Aorta (tissue), 5 donors: ENCODE measurements at regions not wholly inside any gene's neighbourhood (a gene's known extent, or its start where the extent isn't known, plus 50 kb on each side); places are given as distances from the start of the nearest gene placed in this dataset.

Source experiments
- ATAC-seq: fragments of 200-7000 bp; cut with Tn5 transposase; one replicate; pipeline ENCODE4 v1.9.1; 2022; ENCODE audit warnings: moderate library complexity; ENCODE audit not compliant: low FRiP score
- DNase-seq, 2 donors: peaks; one replicate each; pipeline ENCODE4 v3.0.0-alpha.2; 2020
- H3K27ac ChIP-seq, 2 donors: one replicate each; pipeline ENCODE4 v1.5.1; 2013; ENCODE audit warnings: low read length in 2 of 2, mild to moderate bottlenecking in 2 of 2, moderate library complexity in 2 of 2, control low read depth in 1 of 2, inconsistent platforms in 1 of 2, low read depth in 1 of 2
- H3K27me3 ChIP-seq, 2 donors: one replicate each; pipeline ENCODE4 v1.6.1; 2013; ENCODE audit warnings: control low read depth in 1 of 2, low read length in 1 of 2, mild to moderate bottlenecking in 1 of 2, moderate library complexity in 1 of 2; ENCODE audit not compliant: insufficient read depth in 2 of 2, control insufficient read depth in 1 of 2
- H3K36me3 ChIP-seq, 2 donors: one replicate each; pipeline ENCODE4 v1.6.1; 2013; ENCODE audit warnings: control low read depth in 1 of 2, low read length in 1 of 2, mild to moderate bottlenecking in 1 of 2; ENCODE audit not compliant: insufficient read depth in 2 of 2, control insufficient read depth in 1 of 2
- H3K4me1 ChIP-seq, 2 donors: one replicate each; pipeline ENCODE4 v1.6.1; 2013; ENCODE audit warnings: low read length in 2 of 2, control low read depth in 1 of 2, mild to moderate bottlenecking in 1 of 2, moderate library complexity in 1 of 2; ENCODE audit not compliant: insufficient read depth in 2 of 2, control insufficient read depth in 1 of 2
- H3K4me3 ChIP-seq, 2 donors: one replicate each; pipeline ENCODE4 v1.5.1; 2013; ENCODE audit warnings: low read length in 2 of 2, control low read depth in 1 of 2, mild to moderate bottlenecking in 1 of 2
- H3K9me3 ChIP-seq: one replicate; pipeline ENCODE4 v1.6.1; 2013; ENCODE audit warnings: mild to moderate bottlenecking, low read length; ENCODE audit not compliant: control insufficient read depth
- WGBS, 2 donors: extraction: QIAGEN DNeasy Blood & Tissue Kit; methylation state at CpG; one replicate each; pipeline ENCODE4 v1.1.7; 2013; 5-methylcytosine and 5-hydroxymethylcytosine counted together
- intact Hi-C, 2 donors: fragments of 100-400 bp; cut with DNase I; formaldehyde crosslinking; loops; one replicate each; pipeline versions ENCODE4 v1.14.2 to v1.15.0; 2022
- donor health status: healthy with polysubstance abuse.
- donor health status: Bipolar disorder and iron deficiency.
- donor health status: DM: no; HTN: no; CAD: no.
- donor health status: DM: no; HTN: no; CAD: no.
- donor health status: DM: yes; HTN: yes; CAD: no.

- ATAC-seq (no peak), DNase-seq (no peak)
- Histone ChIP-seq H3K4me3 (no peak overlapping the region), H3K36me3 (no peaks in the 10 kb centered on the region), H3K9me3 (no peaks in the 10 kb centered on the region), H3K27ac (no peak overlapping the region), H3K27me3 (no peaks in the 10 kb centered on the region), H3K4me1 (no peaks in the 10 kb centered on the region)
- WGBS, 2 donors: 63 to 72% methylated on average over 3 of the region's 3 CpGs
- intact Hi-C loops: no loop called here
Measured at GRCh38 chrX:36436361-36436760, 516.8 kb downstream of the CFAP47 start.

DNA sequence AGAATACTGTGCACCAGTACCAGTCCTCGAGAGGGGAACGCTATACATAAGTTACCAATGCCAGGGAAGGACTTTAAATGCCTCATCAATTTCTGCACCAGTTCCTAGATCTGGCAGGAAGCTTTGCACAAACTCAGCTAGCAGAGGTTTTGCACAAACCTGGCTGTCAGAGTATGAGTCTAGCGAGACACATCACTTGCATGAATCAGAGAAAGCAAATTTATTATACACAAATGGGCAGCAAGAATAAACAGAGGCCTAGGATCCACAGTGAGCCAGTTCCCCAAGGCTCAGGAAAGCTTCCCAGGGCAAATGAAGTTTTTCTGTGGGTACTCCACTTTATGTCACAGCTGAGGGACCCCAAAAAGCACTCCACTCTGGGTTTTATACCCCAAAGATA, 523.5 kb downstream of the CFAP47 start:
- ATAC-seq: no peak
- no peaks in the 10 kb centered on the region for H3K27me3 ChIP-seq
- H3K27ac ChIP-seq: no peak overlapping the region
- H3K4me3 ChIP-seq: no peak overlapping the region
- intact Hi-C loops: no loop called here
- no peaks in the 10 kb centered on the region for H3K36me3 ChIP-seq
- H3K9me3 ChIP-seq: no peaks in the 10 kb centered on the region
- no peak for DNase-seq
- H3K4me1 ChIP-seq: no peaks in the 10 kb centered on the region
- WGBS, 2 donors: 62 to 66% methylated on average over 3 of the region's 3 CpGs

GRCh38 chrX:36445566-36445965, 526.0 kb downstream of the CFAP47 start:
- 38 to 65% methylated on average over 1 of the region's 1 CpG for WGBS, 2 donors
- H3K36me3 ChIP-seq: no peaks in the 10 kb centered on the region
- H3K27me3 ChIP-seq: no peaks in the 10 kb centered on the region
- DNase-seq: no peak
- no peak for ATAC-seq
- H3K9me3 ChIP-seq: peaks cover 3% of the 10 kb centered on the region
- no peaks in the 10 kb centered on the region for H3K4me1 ChIP-seq
- intact Hi-C loops: no loop called here
- no peak overlapping the region for H3K4me3 ChIP-seq
- no peak overlapping the region for H3K27ac ChIP-seq

DNA sequence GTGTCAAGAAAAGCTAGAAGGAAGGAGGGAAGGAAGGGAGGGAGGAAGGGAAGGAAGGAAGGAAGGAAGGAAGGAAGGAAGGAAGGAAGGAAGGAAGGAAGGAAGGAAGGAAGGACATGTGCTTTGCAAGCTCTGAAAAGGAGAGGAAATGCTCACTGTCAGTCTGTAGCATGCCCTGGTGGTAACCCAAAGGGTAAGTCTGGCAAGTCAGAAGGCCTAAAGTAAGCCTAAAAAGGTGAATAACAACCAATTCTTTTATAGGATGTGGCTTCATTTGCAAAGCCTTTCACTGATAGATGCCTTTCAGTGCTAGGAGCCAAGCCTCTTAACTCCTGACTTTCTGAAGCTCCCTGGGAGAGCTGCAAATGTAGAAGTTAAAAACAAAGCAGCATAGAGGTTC, 542.6 kb downstream of the CFAP47 start:
- H3K27me3 ChIP-seq: no peaks in the 10 kb centered on the region
- no peaks in the 10 kb centered on the region for H3K36me3 ChIP-seq
- no peak overlapping the region for H3K27ac ChIP-seq
- ATAC-seq (no peak), DNase-seq (no peak)
- intact Hi-C loops: no loop called here
- H3K4me1 ChIP-seq: no peaks in the 10 kb centered on the region
- H3K9me3 ChIP-seq: no peaks in the 10 kb centered on the region
- no peak overlapping the region for H3K4me3 ChIP-seq

DNA sequence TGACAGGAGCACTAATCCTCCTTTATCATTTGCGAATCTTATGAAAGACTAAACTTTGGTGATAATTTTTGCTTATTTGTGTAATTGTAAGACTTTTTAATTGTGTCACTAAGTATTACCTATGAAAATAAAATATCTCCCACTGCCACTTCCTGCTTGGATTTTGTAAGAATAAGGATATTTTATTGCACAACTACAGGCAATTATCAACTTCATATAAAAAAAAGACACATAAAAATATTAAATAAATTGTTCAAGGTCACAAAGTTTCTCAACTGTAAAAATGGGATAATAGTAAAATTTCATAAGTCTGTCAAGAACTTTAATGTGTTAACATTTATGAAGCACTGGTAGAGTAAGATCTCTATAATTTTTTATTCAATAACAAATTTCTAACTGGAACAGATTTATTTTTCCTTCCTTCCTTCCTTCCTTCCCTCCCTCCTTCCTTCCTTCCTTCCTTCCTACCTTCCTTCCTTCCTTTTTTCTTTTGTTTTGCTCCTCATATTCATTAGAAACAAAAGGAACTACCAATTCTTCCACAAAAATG, 527.6 kb upstream of the FAM47C start:
- H3K9me3 ChIP-seq: no peaks in the 10 kb centered on the region
- H3K4me1 ChIP-seq: no peaks in the 10 kb centered on the region
- 75 to 89% methylated on average over 1 of the region's 1 CpG for WGBS, 2 donors
- no peak overlapping the region for H3K4me3 ChIP-seq
- intact Hi-C loops: no loop called here
- H3K27me3 ChIP-seq: no peaks in the 10 kb centered on the region
- ATAC-seq (no peak), DNase-seq (no peak)
- no peaks in the 10 kb centered on the region for H3K36me3 ChIP-seq
- H3K27ac ChIP-seq: no peak overlapping the region

GRCh38 chrX:36501169-36501702, 506.9 kb upstream of the FAM47C start:
- H3K4me1 ChIP-seq: no peaks in the 10 kb centered on the region
- ATAC-seq: no peak
- H3K36me3 ChIP-seq: no peaks in the 10 kb centered on the region
- H3K27me3 ChIP-seq: no peaks in the 10 kb centered on the region
- H3K9me3 ChIP-seq: peaks cover 2% of the 10 kb centered on the region
- no peak overlapping the region for H3K27ac ChIP-seq
- no peak overlapping the region for H3K4me3 ChIP-seq
- 63 to 71% methylated on average over 8 of the region's 8 CpGs for WGBS, 2 donors
- no peak for DNase-seq
- intact Hi-C loops: no loop called here

GRCh38 chrX:36504625-36505024, 503.5 kb upstream of the FAM47C start:
- Histone ChIP-seq H3K9me3 (peaks cover 5% of the 10 kb centered on the region), H3K27ac (no peak overlapping the region), H3K36me3 (no peaks in the 10 kb centered on the region), H3K4me1 (no peaks in the 10 kb centered on the region), H3K27me3 (no peaks in the 10 kb centered on the region), H3K4me3 (no peak overlapping the region)
- intact Hi-C loops: no loop called here
- ATAC-seq (no peak), DNase-seq (no peak)

DNA sequence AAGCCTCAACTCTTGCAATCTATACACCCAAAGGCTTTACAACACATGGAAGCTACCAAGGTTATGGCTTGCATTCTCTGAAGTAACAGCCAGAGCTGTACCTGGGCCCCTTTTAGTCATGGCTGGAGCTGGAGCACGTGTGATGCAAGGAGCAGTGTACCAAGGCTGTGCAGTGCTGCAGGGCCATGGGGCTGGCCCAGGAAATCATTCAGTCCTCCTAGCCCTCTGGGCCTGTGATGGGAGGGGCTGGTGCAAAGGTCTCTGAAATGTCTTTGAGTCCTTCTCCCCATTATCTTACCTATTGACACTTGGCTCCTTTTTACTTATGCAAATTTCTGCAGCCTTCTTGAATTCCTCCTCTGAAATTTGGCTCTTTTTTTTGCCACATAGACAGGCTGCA, 500.1 kb upstream of the FAM47C start:
- Histone ChIP-seq H3K27me3 (no peaks in the 10 kb centered on the region), H3K4me1 (no peaks in the 10 kb centered on the region), H3K4me3 (no peak overlapping the region), H3K27ac (no peak overlapping the region), H3K36me3 (no peaks in the 10 kb centered on the region), H3K9me3 (peaks cover 3% of the 10 kb centered on the region)
- DNase-seq (no peak), ATAC-seq (no peak)
- WGBS, 2 donors: 36 to 66% methylated on average over 1 of the region's 1 CpG
- intact Hi-C loops: no loop called here

- ATAC-seq (no peak), DNase-seq (no peak)
- H3K4me3 ChIP-seq: no peak overlapping the region
- peaks cover 3% of the 10 kb centered on the region for H3K9me3 ChIP-seq
- no peaks in the 10 kb centered on the region for H3K27me3 ChIP-seq
- no peaks in the 10 kb centered on the region for H3K4me1 ChIP-seq
- H3K36me3 ChIP-seq: no peaks in the 10 kb centered on the region
- H3K27ac ChIP-seq: no peak overlapping the region
- intact Hi-C loops: no loop called here
Measured at GRCh38 chrX:36510736-36511135, 497.4 kb upstream of the FAM47C start.
